AG09309 (cell line): ENCODE measurements at regions not wholly inside any gene's neighbourhood (a gene's known extent, or its start where the extent isn't known, plus 50 kb on each side); places are given as distances from the start of the nearest gene placed in this dataset.

Source experiments
- DNase-seq: peaks from one replicate; pipeline ENCODE4 v3.0.0-alpha.2; 2010; ENCODE audit warnings: low read depth
- H3K4me3 ChIP-seq: 2 replicates; pipeline ENCODE4 v1.5.1; 2011; ENCODE audit warnings: mild to moderate bottlenecking, low read depth, low read length, moderate library complexity; ENCODE audit not compliant: control insufficient read depth
- TF ChIP-seq, protein P1 (sequence below): IDR thresholded peaks from 2 replicates; pipeline ENCODE4 v1.5.1; 2011; ENCODE audit warnings: mild to moderate bottlenecking, low read depth, low read length, inconsistent platforms; ENCODE audit not compliant: insufficient read depth, control insufficient read depth; ENCODE audit errors: missing control alignments

DNA sequence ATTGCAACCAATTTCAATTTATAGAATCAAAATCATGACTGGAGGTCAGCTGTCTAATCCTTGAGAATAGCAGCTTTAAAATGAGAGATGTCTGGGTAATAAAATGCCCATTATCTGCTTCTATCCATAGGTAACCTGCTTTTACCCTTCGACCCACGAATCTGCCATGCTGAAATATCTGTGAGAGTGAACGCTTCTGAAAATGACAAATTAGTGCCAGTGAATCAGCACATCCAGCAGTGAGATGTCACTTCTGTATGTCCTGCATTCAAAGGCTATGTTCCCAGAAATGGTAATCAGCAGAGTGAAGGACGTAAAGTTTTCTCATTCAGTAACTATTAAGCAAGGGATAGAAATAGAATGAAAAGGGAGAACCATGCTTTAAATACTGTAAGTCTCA lies 532.4 kb upstream of the ITGA1 start:
- TF ChIP-seq, protein P1, sequence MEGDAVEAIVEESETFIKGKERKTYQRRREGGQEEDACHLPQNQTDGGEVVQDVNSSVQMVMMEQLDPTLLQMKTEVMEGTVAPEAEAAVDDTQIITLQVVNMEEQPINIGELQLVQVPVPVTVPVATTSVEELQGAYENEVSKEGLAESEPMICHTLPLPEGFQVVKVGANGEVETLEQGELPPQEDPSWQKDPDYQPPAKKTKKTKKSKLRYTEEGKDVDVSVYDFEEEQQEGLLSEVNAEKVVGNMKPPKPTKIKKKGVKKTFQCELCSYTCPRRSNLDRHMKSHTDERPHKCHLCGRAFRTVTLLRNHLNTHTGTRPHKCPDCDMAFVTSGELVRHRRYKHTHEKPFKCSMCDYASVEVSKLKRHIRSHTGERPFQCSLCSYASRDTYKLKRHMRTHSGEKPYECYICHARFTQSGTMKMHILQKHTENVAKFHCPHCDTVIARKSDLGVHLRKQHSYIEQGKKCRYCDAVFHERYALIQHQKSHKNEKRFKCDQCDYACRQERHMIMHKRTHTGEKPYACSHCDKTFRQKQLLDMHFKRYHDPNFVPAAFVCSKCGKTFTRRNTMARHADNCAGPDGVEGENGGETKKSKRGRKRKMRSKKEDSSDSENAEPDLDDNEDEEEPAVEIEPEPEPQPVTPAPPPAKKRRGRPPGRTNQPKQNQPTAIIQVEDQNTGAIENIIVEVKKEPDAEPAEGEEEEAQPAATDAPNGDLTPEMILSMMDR, result no peak
- DNase-seq, result no peak
- H3K4me3 ChIP-seq, result no peak overlapping the region

DNA sequence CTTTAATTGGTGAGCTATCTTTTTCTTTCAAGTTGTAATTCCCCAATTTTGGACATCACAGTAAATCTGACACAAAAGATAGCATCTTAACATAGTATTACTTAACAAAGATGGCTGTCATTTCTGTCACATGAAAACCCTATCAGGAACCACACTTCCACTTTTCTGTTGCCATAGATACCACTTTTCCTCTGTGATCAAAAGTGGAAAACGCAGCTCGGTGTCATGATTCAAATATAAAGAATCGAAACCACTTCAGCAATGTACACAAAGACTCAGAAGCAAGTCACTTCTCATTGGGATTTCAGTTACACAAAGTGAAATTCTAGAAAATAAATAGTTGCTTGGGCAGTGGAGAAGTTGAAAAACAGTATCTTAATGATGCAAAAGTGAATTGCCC lies 524.9 kb upstream of the ITGA1 start:
- no peak for DNase-seq
- H3K4me3 ChIP-seq, result no peak overlapping the region

DNA sequence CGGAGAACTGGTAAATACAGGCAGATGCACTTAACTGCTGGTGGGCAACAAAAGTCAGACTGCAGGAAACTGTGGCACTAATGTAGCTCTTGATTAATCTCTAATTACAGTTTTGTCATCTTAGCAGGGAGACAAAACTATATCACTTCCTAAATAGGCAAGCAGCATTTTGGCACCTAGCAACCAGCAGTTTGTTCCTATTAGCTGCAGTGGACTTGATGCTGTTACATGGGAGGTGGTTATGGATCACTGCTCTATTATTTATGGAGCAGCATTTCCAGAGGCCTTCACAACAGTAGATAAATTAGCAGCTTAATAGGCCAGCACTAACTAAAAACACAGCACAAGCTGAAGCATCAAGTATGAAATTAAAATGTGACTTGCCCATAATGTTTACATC lies 518.3 kb upstream of the ITGA1 start:
- TF ChIP-seq, protein P1, result no peak
- no peak for DNase-seq
- H3K4me3 ChIP-seq, result no peak overlapping the region

More for the DNA sequence above, 524.9 kb upstream of the ITGA1 start:
- TF ChIP-seq, protein P1, result no peak

DNA sequence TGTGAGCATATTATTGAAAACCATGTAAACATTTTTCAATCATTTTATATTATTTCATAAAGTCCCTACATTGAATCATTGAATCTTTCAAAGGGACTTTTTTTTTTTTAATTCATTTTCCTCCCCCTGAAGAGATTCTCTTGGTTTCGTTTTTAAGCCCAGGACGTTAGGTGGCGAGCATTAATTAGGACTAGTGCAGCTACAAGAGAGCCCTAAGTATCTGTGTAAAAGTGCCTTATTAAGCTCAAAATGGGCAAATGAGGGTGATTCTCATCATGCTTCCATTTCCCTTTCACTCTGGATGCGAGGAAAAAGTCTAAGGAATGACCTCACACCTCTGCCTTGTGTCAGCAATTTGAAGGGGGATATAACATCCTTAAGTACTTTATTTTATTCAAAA lies 517.9 kb upstream of the ITGA1 start:
- H3K4me3 ChIP-seq, result no peak overlapping the region
- no peak for DNase-seq
- TF ChIP-seq, protein P1, result no peak

DNA sequence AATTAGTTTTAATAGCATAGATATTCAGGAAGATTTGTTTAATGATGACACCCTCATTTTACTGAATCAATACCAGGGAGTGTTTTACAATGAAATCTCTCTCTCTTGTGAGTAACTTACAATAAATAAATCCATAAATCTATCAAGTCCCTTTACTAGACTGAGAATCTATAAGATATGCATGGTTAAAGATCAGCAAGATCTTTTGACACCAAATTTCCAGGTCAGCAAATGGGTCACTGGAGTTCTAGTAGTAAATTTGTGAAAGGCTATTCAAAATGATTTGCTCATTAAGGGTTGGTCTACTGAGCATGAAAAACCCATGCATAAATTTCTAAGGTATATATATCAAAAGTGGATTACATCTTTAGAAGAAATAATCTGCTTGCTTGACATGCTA lies 512.1 kb upstream of the ITGA1 start:
- TF ChIP-seq, protein P1, result no peak
- no peak for DNase-seq
- no peak overlapping the region for H3K4me3 ChIP-seq

DNA sequence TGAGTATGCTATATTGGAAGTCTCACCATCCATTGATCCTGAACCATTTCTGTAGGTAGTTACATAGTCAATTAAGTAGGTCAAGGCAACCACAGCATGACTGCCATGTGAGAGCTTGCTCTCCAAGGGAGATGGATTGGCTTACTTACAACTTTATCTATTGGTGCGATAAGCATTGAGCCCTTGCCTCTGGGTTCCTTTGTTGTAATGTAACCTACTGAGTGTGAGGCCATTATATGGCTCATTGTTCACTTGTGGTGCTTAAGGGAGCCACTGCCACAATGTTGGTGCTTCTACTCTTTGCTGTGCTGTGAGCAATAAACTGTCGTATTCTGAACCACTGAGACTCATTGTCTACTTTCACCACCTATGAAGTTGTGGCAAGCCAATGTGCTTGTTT lies 510.6 kb upstream of the ITGA1 start:
- TF ChIP-seq, protein P1, result no peak
- no peak overlapping the region for H3K4me3 ChIP-seq
- DNase-seq, result no peak

DNA sequence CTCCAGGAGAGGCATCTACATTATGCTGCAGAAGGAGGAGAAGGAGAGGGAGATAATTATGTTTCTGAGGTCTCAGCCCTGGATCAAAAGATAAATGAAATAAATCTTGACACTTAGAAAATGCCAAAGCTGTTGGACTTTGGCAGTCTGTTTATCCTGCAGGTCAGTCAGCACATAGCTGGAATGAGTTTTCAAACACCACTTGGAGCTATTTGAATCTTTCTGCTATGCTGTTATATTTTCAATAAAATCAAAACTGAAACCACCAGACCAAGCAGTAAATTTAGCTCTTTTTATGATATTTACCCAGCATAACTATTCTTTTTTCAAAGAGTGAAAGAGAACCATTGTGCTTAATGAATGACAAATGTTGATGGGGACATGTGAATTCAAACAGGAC lies 505.1 kb upstream of the ITGA1 start:
- no peak for DNase-seq
- H3K4me3 ChIP-seq, result no peak overlapping the region
- TF ChIP-seq, protein P1, result no peak
